ENCODE measurements at regions not wholly inside any gene's neighbourhood (a gene's known extent, or its start where the extent isn't known, plus 50 kb on each side); places are given as distances from the start of the nearest gene placed in this dataset.
"Not testable (repeated sequence)": the region's sequence is repeated elsewhere in the genome, so short reads cannot be mapped to it uniquely, and the experiment has no call there.

DNA sequence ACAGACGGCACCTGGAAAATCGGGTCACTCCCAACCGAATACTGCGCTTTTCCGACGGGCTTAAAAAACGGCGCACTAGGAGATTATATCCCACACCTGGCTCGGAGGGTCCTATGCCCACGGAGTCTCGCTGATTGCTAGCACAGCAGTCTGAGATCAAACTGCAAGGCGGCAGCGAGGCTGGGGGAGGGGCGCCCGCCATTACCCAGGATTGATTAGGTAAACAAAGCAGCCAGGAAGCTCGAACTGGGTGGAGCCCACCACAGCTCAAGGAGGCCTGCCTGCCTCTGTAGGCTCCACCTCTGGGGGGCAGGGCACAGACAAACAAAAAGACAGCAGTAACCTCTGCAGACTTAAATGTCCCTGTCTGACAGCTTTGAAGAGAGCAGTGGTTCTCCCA, 64.5 kb downstream of the SLC30A10 start:
- ATAC-seq: not testable (repeated sequence)

DNA sequence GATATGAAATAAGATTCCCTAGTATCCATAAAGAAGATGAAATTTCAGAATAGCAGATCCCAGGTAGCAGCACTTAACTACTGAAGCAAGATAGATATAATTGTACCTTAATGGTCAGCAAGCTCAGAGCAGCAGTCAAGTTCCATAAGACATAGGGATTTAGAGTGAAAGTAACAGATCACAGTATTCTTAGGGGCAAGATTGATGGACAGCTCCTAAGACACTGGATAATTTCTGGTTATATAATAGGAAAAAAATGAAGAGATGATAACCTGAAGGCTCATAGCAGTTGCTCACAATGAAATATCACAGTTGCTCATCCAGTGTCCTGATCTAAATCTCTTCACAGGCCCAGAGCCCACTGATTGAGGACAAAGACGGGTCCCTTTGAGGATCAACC, 66.0 kb downstream of the SLC30A10 start:
- ATAC-seq: no peak
- TF ChIP-seq ZFP3 (CRISPR knock-in tag; IDR thresholded peaks at IDR 0.05): no peak
- no peak for TF ChIP-seq ARNTL (CRISPR knock-in tag; IDR thresholded peaks at IDR 0.05; ENCODE audit: borderline replicate concordance, low read depth)
- TF ChIP-seq, protein P1, sequence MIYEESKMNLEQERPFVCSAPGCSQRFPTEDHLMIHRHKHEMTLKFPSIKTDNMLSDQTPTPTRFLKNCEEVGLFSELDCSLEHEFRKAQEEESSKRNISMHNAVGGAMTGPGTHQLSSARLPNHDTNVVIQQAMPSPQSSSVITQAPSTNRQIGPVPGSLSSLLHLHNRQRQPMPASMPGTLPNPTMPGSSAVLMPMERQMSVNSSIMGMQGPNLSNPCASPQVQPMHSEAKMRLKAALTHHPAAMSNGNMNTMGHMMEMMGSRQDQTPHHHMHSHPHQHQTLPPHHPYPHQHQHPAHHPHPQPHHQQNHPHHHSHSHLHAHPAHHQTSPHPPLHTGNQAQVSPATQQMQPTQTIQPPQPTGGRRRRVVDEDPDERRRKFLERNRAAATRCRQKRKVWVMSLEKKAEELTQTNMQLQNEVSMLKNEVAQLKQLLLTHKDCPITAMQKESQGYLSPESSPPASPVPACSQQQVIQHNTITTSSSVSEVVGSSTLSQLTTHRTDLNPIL (CRISPR knock-in tag; IDR thresholded peaks at IDR 0.05; ENCODE audit: low read depth): no peak
- TF ChIP-seq, protein P2, sequence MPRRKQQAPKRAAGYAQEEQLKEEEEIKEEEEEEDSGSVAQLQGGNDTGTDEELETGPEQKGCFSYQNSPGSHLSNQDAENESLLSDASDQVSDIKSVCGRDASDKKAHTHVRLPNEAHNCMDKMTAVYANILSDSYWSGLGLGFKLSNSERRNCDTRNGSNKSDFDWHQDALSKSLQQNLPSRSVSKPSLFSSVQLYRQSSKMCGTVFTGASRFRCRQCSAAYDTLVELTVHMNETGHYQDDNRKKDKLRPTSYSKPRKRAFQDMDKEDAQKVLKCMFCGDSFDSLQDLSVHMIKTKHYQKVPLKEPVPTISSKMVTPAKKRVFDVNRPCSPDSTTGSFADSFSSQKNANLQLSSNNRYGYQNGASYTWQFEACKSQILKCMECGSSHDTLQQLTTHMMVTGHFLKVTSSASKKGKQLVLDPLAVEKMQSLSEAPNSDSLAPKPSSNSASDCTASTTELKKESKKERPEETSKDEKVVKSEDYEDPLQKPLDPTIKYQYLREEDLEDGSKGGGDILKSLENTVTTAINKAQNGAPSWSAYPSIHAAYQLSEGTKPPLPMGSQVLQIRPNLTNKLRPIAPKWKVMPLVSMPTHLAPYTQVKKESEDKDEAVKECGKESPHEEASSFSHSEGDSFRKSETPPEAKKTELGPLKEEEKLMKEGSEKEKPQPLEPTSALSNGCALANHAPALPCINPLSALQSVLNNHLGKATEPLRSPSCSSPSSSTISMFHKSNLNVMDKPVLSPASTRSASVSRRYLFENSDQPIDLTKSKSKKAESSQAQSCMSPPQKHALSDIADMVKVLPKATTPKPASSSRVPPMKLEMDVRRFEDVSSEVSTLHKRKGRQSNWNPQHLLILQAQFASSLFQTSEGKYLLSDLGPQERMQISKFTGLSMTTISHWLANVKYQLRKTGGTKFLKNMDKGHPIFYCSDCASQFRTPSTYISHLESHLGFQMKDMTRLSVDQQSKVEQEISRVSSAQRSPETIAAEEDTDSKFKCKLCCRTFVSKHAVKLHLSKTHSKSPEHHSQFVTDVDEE (CRISPR knock-in tag; IDR thresholded peaks at IDR 0.05): no peak
- TF ChIP-seq, protein P3, sequence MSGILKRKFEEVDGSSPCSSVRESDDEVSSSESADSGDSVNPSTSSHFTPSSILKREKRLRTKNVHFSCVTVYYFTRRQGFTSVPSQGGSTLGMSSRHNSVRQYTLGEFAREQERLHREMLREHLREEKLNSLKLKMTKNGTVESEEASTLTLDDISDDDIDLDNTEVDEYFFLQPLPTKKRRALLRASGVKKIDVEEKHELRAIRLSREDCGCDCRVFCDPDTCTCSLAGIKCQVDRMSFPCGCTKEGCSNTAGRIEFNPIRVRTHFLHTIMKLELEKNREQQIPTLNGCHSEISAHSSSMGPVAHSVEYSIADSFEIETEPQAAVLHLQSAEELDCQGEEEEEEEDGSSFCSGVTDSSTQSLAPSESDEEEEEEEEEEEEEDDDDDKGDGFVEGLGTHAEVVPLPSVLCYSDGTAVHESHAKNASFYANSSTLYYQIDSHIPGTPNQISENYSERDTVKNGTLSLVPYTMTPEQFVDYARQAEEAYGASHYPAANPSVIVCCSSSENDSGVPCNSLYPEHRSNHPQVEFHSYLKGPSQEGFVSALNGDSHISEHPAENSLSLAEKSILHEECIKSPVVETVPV (CRISPR knock-in tag; IDR thresholded peaks at IDR 0.05): no peak
- no peak for TF ChIP-seq BACH2 (CRISPR knock-in tag; IDR thresholded peaks at IDR 0.05; ENCODE audit: borderline replicate concordance)
- no peak for TF ChIP-seq RARB (CRISPR knock-in tag; IDR thresholded peaks at IDR 0.05)
- TF ChIP-seq ISL1 (CRISPR knock-in tag; IDR thresholded peaks at IDR 0.05): no peak
- TF ChIP-seq ZNF70 (CRISPR knock-in tag; IDR thresholded peaks at IDR 0.05): no peak

DNA sequence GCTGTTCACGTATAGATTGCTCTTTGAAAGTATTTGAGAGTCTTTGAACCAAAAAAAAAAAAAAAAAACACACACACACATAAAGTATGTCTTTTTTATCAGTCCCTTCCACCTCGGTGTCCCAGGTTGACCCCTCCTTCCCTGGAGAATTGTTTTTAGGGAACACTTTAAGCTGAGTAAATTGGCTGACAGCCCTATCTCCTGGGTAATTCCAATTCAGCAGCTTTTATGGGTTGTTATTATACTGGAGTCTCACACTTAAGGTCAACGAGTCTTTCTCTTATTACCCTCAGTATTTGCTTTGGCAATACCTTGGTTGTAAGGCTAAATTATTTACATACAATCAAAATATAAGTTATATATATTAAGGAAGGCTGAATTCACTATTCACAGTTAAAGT, 69.4 kb downstream of the SLC30A10 start:
- ATAC-seq: no peak
- TF ChIP-seq TOX (CRISPR knock-in tag; IDR thresholded peaks at IDR 0.05; ENCODE audit: borderline replicate concordance) (no peak), TCF4 (CRISPR knock-in tag; IDR thresholded peaks at IDR 0.05; ENCODE audit: borderline replicate concordance) (no peak), CSDC2 (CRISPR knock-in tag; IDR thresholded peaks at IDR 0.05) (no peak), BACH2 (CRISPR knock-in tag; IDR thresholded peaks at IDR 0.05; ENCODE audit: borderline replicate concordance) (no peak), RARB (CRISPR knock-in tag; IDR thresholded peaks at IDR 0.05) (no peak)

DNA sequence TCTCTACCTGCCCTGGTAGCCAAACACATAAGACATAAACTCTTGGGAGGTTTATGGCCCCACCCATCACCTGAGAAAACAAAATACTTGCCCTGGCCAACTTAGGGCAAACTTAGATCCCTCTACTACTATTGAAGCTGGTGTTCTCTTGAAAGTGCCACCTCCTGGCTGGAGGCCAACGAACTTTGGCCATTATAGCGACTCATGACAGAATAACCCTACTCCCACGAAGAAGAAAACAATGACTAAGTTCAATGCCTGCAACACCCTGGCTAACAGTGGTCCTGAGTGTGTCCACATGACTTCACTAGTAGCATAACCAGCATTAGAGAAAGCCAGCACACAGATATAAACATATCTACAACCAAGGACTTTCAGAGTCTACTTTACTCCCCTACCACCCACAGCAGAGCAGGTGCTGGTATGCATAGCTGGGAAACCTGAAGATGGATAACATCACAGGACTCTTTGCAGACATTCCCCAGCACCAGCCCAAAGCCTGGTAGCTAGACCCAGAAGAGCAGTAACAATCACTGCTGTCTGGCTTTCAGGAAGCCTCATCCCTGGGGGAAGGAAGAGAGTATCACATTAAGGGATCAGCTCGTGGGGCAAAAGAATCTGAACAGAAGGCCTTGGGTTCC, 81.0 kb downstream of the SLC30A10 start:
- no peak for ATAC-seq
- TF ChIP-seq ZNF70 (CRISPR knock-in tag; IDR thresholded peaks at IDR 0.05) (no peak), GLIS3 (CRISPR knock-in tag; IDR thresholded peaks at IDR 0.05) (no peak), ZFP3 (CRISPR knock-in tag; IDR thresholded peaks at IDR 0.05) (no peak), PPARA (CRISPR knock-in tag; IDR thresholded peaks at IDR 0.05; ENCODE audit: borderline replicate concordance) (no peak), OSR1 (CRISPR knock-in tag; IDR thresholded peaks at IDR 0.05) (no peak), ZNF565 (CRISPR knock-in tag; conservative IDR thresholded peaks at IDR 0.05; ENCODE audit: low read depth) (no peak), ZFP30 (CRISPR knock-in tag; IDR thresholded peaks at IDR 0.05) (no peak), ISL1 (CRISPR knock-in tag; IDR thresholded peaks at IDR 0.05) (no peak)
- TF ChIP-seq, protein P4, sequence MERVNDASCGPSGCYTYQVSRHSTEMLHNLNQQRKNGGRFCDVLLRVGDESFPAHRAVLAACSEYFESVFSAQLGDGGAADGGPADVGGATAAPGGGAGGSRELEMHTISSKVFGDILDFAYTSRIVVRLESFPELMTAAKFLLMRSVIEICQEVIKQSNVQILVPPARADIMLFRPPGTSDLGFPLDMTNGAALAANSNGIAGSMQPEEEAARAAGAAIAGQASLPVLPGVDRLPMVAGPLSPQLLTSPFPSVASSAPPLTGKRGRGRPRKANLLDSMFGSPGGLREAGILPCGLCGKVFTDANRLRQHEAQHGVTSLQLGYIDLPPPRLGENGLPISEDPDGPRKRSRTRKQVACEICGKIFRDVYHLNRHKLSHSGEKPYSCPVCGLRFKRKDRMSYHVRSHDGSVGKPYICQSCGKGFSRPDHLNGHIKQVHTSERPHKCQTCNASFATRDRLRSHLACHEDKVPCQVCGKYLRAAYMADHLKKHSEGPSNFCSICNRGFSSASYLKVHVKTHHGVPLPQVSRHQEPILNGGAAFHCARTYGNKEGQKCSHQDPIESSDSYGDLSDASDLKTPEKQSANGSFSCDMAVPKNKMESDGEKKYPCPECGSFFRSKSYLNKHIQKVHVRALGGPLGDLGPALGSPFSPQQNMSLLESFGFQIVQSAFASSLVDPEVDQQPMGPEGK (CRISPR knock-in tag; IDR thresholded peaks at IDR 0.05; ENCODE audit: borderline replicate concordance): no peak

DNA sequence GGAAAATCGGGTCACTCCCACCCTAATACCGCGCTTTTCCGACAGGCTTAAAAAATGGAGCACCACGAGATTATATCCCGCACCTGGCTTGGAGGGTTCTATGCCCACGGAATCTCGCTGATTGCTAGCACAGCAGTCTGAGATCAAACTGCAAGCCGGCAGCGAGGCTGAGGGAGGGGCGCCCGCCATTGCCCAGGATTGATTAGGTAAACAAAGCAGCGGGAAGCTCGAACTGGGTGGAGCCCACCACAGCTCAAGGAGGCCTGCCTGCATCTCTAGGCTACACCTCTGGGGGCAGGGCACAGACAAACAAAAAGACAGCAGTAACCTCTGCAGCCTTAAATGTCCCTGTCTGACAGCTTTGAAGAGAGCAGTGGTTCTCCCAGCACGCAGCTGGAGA, 88.8 kb downstream of the SLC30A10 start:
- ATAC-seq: not testable (repeated sequence)

DNA sequence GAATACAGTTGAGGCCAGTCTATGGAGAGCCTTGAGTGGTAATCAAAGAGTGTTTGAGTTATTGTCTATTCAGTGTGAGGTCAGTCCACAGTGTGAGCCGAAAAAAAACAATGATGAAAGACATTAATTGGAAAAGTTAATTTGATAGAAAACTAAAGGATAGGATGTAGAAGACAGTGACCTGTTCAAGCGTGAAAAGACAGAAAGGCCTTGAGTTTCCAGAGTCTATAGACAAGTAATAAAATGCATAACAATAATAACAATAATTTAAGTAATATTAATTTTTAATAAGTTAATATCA, 90.4 kb downstream of the SLC30A10 start:
- TF ChIP-seq GLIS3 (CRISPR knock-in tag; IDR thresholded peaks at IDR 0.05) (no peak), ZC3H10 (CRISPR knock-in tag; IDR thresholded peaks at IDR 0.05) (0 out of 2 replicates have a peak, but pooled peaks have one; percentile 9), RARB (CRISPR knock-in tag; IDR thresholded peaks at IDR 0.05) (no peak), OSR1 (CRISPR knock-in tag; IDR thresholded peaks at IDR 0.05) (no peak), TOX (CRISPR knock-in tag; IDR thresholded peaks at IDR 0.05; ENCODE audit: borderline replicate concordance) (no peak), ZFP3 (CRISPR knock-in tag; IDR thresholded peaks at IDR 0.05) (no peak)
- TF ChIP-seq, protein P5, sequence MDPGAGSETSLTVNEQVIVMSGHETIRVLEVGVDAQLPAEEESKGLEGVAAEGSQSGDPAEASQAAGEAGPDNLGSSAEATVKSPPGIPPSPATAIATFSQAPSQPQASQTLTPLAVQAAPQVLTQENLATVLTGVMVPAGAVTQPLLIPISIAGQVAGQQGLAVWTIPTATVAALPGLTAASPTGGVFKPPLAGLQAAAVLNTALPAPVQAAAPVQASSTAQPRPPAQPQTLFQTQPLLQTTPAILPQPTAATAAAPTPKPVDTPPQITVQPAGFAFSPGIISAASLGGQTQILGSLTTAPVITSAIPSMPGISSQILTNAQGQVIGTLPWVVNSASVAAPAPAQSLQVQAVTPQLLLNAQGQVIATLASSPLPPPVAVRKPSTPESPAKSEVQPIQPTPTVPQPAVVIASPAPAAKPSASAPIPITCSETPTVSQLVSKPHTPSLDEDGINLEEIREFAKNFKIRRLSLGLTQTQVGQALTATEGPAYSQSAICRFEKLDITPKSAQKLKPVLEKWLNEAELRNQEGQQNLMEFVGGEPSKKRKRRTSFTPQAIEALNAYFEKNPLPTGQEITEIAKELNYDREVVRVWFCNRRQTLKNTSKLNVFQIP (CRISPR knock-in tag; IDR thresholded peaks at IDR 0.05; ENCODE audit: borderline replicate concordance, low read depth): no peak
- no peak; the same call in 2 of the 3 replicates for ATAC-seq

Data from SK-N-SH treated with all-trans-retinoic acid at 6 μM for 48 hours (cell line).